Heart right ventricle (tissue), 16 donors: ENCODE measurements at regions not wholly inside any gene's neighbourhood (a gene's known extent, or its start where the extent isn't known, plus 50 kb on each side); places are given as distances from the start of the nearest gene placed in this dataset.
A peak's percentile ranks its signal among the peaks of the same experiment; 100 is the strongest.

Experiments
- ATAC-seq, 8 donors: fragments of 200-7000 bp; cut with Tn5 transposase; one replicate each; pipeline ENCODE4 v1.9.1; 2020; ENCODE audit warnings: mild to moderate bottlenecking in 8 of 8, moderate library complexity in 8 of 8, moderate number of reproducible peaks in 1 of 8
- DNase-seq, 2 donors: peaks; one replicate each; pipeline ENCODE4 v3.0.0-alpha.2; 2020
- H3K27ac ChIP-seq, 10 donors: fragments of 200-600 bp; sonication (generic) in 2 of 10; one replicate each; pipeline versions ENCODE4 v1.5.0 to v1.8.0; 2020 to 2022; ENCODE audit warnings: mild to moderate bottlenecking in 3 of 10
- H3K27me3 ChIP-seq, 7 donors: fragments of 200-600 bp; one replicate each; pipeline ENCODE4 v1.8.0; 2021 to 2022; ENCODE audit warnings: mild to moderate bottlenecking in 2 of 7
- H3K36me3 ChIP-seq, 9 donors: fragments of 200-600 bp; sonication (generic) in 1 of 9; one replicate each; pipeline versions ENCODE4 v1.5.0 to v1.8.0; 2020 to 2022; ENCODE audit warnings: mild to moderate bottlenecking in 2 of 9
- H3K4me1 ChIP-seq, 9 donors: fragments of 200-600 bp; sonication (generic) in 1 of 9; one replicate each; pipeline versions ENCODE4 v1.5.0 to v1.8.0; 2020 to 2022; ENCODE audit warnings: mild to moderate bottlenecking in 4 of 9
- H3K4me3 ChIP-seq, 10 donors: fragments of 200-600 bp; sonication (generic) in 2 of 10; one replicate each; pipeline versions ENCODE4 v1.5.0 to v1.8.0; 2020 to 2022; ENCODE audit warnings: mild to moderate bottlenecking in 7 of 10, moderate library complexity in 2 of 10
- H3K9me3 ChIP-seq, 11 donors: fragments of 200-600 bp in 10 of 11; sonication (generic) in 2 of 11; one replicate each; pipeline versions ENCODE4 v1.5.0 to v1.8.0; 2013 to 2022; ENCODE audit warnings: mild to moderate bottlenecking in 2 of 11, control low read depth in 1 of 11, moderate library complexity in 1 of 11
- WGBS, 2 donors: extraction: QIAGEN DNeasy Blood & Tissue Kit; methylation state at CpG; one replicate each; pipeline ENCODE4 v1.1.7; 2013; ENCODE audit warnings: inconsistent platforms in 1 of 2; 5-methylcytosine and 5-hydroxymethylcytosine counted together
- intact Hi-C, 10 donors: fragments of 100-400 bp; cut with DNase I; formaldehyde crosslinking; loops; one replicate each; pipeline versions ENCODE4 v1.11.1 to v1.14.2; 2022
- TF ChIP-seq, protein P1 (sequence below), 9 donors: fragments of 200-600 bp; sonication (generic) in 2 of 9; IDR thresholded peaks; one replicate each; pipeline versions ENCODE4 v1.5.0 to v1.8.0; 2021 to 2022; ENCODE audit warnings: antibody characterized with exemption in 9 of 9, mild to moderate bottlenecking in 5 of 9, moderate library complexity in 1 of 9
- donor health status: Arrhythmogenic right ventricular cardiomyopathy.
- donor health status: ischemic (EF 13 %, LVEDD 7.1; RV severe dilation, severe dysfunction).
- donor health status: healthy with polysubstance abuse.
- donor health status: DM: no; HTN: yes; CAD: no.
- donor health status: DM: no; HTN: no; CAD: no.
- donor health status: ischemic (EF 25% LVEDD 6.9; RV normal size, moderate dysfunction).
- donor health status: ischemic (EF 25% LVEDD 5.7; RV mildly dilated, moderate dysfunction).
- donor health status: healthy.
- donor health status: DM: yes; HTN: yes; CAD: no.
- donor health status: Ischemic cardiomyopathy.
- donor health status: ischemic (EF 35%, LVEDD 5.7; RV mildly dilated, moderate dysfunction).
- donor health status: nonischemic (EF 11% LVEDD 7.7; RV severe dilation, severe dysfunction).
- donor health status: DM: yes; HTN: yes; CAD: no.
- donor health status: PGD.
- donor health status: ischemic (EF 29% LVEDD 5.4; RV normal size, mild dysfunction).
- donor health status: nonischemic (EF 23%, LVEDD 6.1; RV moderate dilation, normal function).

DNA sequence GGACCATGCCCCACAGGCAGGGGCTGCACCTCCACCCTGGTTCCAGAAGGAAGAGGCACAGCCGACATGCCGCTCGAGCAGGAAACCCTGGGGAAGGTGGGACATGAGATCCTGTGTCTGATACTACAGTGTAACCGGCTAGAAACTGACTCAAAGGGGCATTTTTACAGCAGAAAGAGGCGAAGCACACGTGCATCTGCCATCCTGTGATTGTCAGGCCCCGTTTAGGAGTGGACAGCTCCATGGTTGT is 62.7 kb downstream of the SIK1 start:
- DNase-seq (no peak), ATAC-seq (no peak)
- TF ChIP-seq, protein P1, sequence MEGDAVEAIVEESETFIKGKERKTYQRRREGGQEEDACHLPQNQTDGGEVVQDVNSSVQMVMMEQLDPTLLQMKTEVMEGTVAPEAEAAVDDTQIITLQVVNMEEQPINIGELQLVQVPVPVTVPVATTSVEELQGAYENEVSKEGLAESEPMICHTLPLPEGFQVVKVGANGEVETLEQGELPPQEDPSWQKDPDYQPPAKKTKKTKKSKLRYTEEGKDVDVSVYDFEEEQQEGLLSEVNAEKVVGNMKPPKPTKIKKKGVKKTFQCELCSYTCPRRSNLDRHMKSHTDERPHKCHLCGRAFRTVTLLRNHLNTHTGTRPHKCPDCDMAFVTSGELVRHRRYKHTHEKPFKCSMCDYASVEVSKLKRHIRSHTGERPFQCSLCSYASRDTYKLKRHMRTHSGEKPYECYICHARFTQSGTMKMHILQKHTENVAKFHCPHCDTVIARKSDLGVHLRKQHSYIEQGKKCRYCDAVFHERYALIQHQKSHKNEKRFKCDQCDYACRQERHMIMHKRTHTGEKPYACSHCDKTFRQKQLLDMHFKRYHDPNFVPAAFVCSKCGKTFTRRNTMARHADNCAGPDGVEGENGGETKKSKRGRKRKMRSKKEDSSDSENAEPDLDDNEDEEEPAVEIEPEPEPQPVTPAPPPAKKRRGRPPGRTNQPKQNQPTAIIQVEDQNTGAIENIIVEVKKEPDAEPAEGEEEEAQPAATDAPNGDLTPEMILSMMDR (IDR thresholded peaks at IDR 0.05): no peak
- peaks cover 0 to 63% (median 27%) of the 10 kb centered on the region in 9 donors for H3K4me1 ChIP-seq
- no peaks in the 10 kb centered on the region for H3K9me3 ChIP-seq
- no peak overlapping the region for H3K4me3 ChIP-seq
- H3K27me3 ChIP-seq: peaks cover 0 to 8% (median 0%) of the 10 kb centered on the region in 7 donors
- no peaks in the 10 kb centered on the region for H3K36me3 ChIP-seq
- WGBS, 2 donors: 94 to 95% methylated on average over 7 of the region's 7 CpGs
- H3K27ac ChIP-seq: peak overlapping the region in 1 of 10 donors; percentile 88
- intact Hi-C loops: no loop called here

DNA sequence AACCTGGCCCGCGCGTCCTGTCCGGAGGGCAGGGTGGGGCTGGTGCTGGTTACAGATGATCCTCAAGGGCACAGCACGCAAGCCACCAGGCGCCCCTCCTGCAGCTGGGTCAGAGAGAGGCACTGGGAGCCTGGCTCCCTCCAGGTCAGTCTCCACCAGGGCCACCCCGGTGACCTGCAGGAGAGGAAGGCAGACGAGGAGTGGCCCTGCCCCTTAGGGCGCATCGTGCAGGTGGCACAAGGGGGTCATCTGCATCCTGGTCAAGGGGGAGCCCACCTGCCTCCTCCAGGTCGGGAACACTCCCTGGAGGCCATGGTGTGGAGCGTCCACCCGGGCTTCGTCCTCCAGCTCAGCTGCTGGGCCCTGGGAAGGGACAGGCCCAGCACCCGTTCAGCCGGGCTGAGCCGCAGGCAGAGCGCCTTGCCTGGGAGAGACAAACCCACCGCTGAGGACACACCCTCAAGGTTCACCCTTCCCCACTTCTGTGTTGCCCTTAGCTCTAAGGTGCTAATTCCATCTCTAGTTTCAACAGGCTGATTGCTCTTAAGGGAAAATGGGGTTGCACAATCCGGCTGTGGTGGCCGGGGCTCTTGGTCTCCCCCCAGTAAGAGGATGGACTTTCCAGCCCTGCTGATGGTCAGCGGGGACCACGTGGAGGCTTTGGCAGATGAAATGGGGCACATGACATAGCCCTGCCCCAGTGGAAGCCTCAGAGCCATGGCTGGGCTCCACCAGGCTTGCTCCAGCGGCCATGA is 63.2 kb downstream of the SIK1 start:
- peak in 1 of 2 donors; percentile 17 for DNase-seq
- H3K4me3 ChIP-seq: no peak overlapping the region
- H3K36me3 ChIP-seq: no peaks in the 10 kb centered on the region
- intact Hi-C loops: no loop called here
- no peak for ATAC-seq
- TF ChIP-seq, protein P1 (IDR thresholded peaks at IDR 0.05): no peak
- 94 to 97% methylated on average over 24 of the region's 24 CpGs for WGBS, 2 donors
- H3K27me3 ChIP-seq: peaks cover 0 to 8% (median 0%) of the 10 kb centered on the region in 7 donors
- no peaks in the 10 kb centered on the region for H3K9me3 ChIP-seq
- peak overlapping the region in 5 of 10 donors; percentile 88 to 98 (median 93) for H3K27ac ChIP-seq
- H3K4me1 ChIP-seq: peaks cover 0 to 63% (median 27%) of the 10 kb centered on the region in 9 donors

DNA sequence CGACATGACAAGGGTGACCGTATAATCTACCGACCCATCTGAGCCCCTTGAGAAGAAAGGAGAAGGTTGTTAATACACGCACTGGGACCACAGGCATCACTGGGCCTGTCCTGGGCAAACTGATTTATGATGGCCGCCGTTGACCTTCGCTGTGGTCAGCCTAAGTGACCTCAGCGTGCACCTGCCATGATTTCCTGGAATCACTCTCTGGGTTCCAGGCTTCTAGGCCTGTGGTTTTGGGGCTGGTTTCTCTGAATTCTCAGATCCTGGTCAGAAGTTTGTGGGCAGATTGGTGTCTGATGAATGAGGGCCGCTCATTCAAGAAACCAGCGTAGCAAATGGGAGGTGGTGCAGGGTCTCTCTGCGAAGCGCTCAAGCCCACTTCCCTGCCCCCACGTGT is 64.0 kb downstream of the SIK1 start:
- TF ChIP-seq, protein P1 (IDR thresholded peaks at IDR 0.05): no peak
- Histone ChIP-seq H3K27me3 (peaks cover 0 to 8% (median 0%) of the 10 kb centered on the region in 7 donors), H3K27ac (peak overlapping the region; percentile 64 to 98 (median 90)), H3K4me3 (peak overlapping the region in 2 of 10 donors; percentile 44 to 46), H3K36me3 (peaks cover 0 to 3% (median 0%) of the 10 kb centered on the region in 9 donors), H3K9me3 (no peaks in the 10 kb centered on the region), H3K4me1 (peaks cover 0 to 63% (median 27%) of the 10 kb centered on the region in 9 donors)
- intact Hi-C loops: no loop called here
- WGBS, 2 donors: 94 to 96% methylated on average over 13 of the region's 13 CpGs
- ATAC-seq: no peak
- DNase-seq: peak in 1 of 2 donors; percentile 3

DNA sequence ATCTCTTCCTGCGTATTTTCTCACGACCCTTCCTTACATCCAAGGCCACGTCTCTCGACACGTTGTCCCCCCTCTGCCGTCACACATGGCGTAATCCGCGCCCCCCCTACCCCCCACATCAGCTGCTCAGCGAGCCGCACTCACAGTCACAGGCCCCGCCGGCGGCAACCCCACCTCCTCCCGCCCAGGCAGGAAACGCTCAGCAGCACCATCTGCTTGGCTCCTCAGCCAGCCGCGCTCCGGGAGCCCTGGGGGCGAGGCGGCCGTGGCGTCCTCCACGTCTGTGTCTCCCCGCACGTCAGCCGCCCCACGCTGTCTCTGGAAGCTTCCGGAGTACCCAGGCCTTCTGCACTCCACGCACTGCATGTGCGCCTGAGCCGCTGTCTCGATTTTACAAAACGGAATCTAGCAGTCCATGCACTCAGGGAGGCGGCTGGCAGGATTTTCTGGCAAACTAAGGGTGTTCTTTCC is 64.6 kb downstream of the SIK1 start:
- Histone ChIP-seq H3K27me3 (peaks cover 0 to 8% (median 0%) of the 10 kb centered on the region in 7 donors), H3K4me1 (peaks cover 0 to 58% (median 27%) of the 10 kb centered on the region in 9 donors), H3K36me3 (peaks cover 0 to 3% (median 0%) of the 10 kb centered on the region in 9 donors), H3K27ac (peak overlapping the region; percentile 64 to 98 (median 90)), H3K9me3 (no peaks in the 10 kb centered on the region), H3K4me3 (peak overlapping the region in 9 of 10 donors; percentile 16 to 49 (median 42))
- ATAC-seq (peak; percentile 76 to 90 (median 84)), DNase-seq (peak; percentile 83 to 91)
- TF ChIP-seq, protein P1 (IDR thresholded peaks at IDR 0.05): peak in 2 of 9 donors; percentile 16 to 17
- intact Hi-C loops: no loop called here
- WGBS, 2 donors: 29 to 39% methylated on average over 35 of the region's 35 CpGs
